HUES64 (cell line): ENCODE measurements at regions not wholly inside any gene's neighbourhood (a gene's known extent, or its start where the extent isn't known, plus 50 kb on each side); places are given as distances from the start of the nearest gene placed in this dataset.

Source experiments
- H3K27ac ChIP-seq: 2 replicates; pipeline ENCODE4 v1.7.0; 2013; ENCODE audit warnings: low read depth, low read length, inconsistent platforms
- H3K27me3 ChIP-seq: 2 replicates; pipeline ENCODE4 v1.6.1; 2013; ENCODE audit warnings: mild to moderate bottlenecking, low read length; ENCODE audit not compliant: insufficient read depth
- H3K36me3 ChIP-seq: 2 replicates; pipeline ENCODE4 v1.6.1; 2013; ENCODE audit warnings: mild to moderate bottlenecking, low read length; ENCODE audit not compliant: insufficient read depth
- H3K4me1 ChIP-seq: 2 replicates; pipeline ENCODE4 v1.6.1; 2013; ENCODE audit warnings: mild to moderate bottlenecking, low read length, moderate library complexity; ENCODE audit not compliant: insufficient read depth
- H3K4me3 ChIP-seq: 2 replicates; pipeline ENCODE4 v1.5.1; 2013; ENCODE audit warnings: mild to moderate bottlenecking, low read length, moderate library complexity
- H3K9ac ChIP-seq: 2 replicates; pipeline ENCODE4 v1.6.1; 2013; ENCODE audit warnings: mild to moderate bottlenecking, low read depth, low read length
- H3K9me3 ChIP-seq: 2 replicates; pipeline ENCODE4 v1.6.1; 2013; ENCODE audit warnings: low read depth, low read length; ENCODE audit not compliant: insufficient read depth
- WGBS: fragments of 150-250, 120-280 bp; methylation state at CpG from one replicate; pipeline ENCODE4 v1.1.7; 2013; ENCODE audit warnings: missing lambda C conversion rate; 5-methylcytosine and 5-hydroxymethylcytosine counted together

DNA sequence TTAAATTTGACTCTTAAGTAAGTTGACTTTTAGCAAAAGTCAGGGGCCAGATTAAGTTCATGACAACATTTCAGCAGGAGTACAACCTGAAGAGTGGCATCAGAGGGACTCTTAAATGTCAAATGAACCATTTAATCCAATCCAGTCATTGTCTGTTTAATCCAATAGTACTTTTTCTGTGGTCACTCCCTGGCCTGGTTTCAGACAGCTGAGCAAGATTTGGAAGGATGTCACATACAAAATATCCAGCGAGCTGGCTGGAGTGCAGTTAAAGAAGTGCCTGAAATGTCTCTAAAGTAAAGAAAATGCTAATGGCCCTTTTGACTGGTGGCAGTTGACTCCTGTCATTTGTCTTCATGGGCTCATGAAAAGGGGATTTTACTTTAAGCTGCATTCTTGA lies 1082.1 kb downstream of the AACS start:
- no peaks in the 10 kb centered on the region for H3K4me1 ChIP-seq
- H3K27me3 ChIP-seq = no peaks in the 10 kb centered on the region
- no peaks in the 10 kb centered on the region for H3K36me3 ChIP-seq
- no peak overlapping the region for H3K4me3 ChIP-seq
- H3K27ac ChIP-seq = no peak overlapping the region
- 79% methylated on average over 1 of the region's 1 CpG for WGBS
- no peak overlapping the region for H3K9ac ChIP-seq
- H3K9me3 ChIP-seq = peaks cover 5% of the 10 kb centered on the region; the same call in 1 of the 2 replicates

DNA sequence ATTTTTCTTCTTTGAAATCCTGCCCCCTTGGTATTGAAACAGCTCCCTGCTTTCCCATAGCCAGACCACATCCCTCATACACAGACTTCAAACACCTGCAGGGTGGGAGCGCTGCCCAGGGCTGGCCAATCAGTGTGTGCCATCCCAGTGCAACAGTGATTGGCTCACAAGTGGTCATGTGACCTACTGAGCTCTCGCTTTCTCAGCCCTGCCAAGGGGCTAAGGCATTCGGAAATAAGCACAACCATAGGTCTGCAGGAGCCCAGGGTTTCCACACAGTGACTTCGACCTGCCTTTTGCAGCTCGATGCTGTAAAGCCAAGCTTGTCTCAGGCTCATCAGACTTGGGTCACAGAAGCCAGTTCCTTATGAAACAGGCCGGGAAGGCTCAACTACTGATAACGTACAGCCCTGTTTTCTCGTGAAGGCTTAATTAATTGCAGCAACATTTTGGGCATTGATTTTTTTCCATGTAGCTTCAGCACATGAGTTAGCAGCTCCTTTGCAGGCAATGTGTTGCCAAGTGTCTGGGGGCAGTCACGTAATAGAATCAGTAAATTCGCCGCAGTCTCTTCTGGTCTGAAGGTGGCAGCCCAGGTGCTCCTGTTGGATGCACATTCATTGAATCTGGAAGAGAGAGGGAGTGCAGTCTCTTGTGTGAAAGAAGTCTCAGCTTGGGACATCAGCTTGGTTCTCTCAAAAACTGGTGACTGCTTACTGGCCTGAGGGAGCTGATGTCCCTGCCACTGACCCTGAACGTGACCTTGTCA lies 1091.8 kb downstream of the AACS start:
- Histone ChIP-seq H3K27ac (no peak overlapping the region), H3K36me3 (no peaks in the 10 kb centered on the region), H3K4me3 (no peak overlapping the region), H3K9ac (no peak overlapping the region), H3K9me3 (no peaks in the 10 kb centered on the region), H3K27me3 (no peaks in the 10 kb centered on the region), H3K4me1 (peaks cover 3% of the 10 kb centered on the region; the same call in 1 of the 2 replicates)
- WGBS = 89% methylated on average over 12 of the region's 12 CpGs

DNA sequence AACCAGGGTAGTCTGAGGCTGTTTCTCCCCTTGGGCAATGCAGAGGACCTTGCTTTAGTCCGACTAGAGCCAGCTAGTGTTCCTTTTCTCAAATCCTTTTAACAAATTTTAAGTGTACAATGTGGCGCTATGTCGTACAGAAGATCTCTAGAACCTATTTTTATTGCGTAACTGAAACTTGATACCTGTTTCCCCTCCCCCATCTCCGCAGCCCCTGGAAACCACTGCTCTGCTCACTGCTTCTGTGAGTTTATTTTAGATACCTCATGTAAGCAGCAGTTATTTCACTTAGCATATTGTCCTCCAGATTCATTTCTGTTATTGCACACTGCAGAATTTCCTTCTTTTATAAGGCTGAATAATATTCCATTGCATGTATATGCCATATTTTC lies 1092.3 kb downstream of the AACS start:
- H3K4me3 ChIP-seq = no peak overlapping the region
- no peak overlapping the region for H3K9ac ChIP-seq
- H3K27me3 ChIP-seq = no peaks in the 10 kb centered on the region
- WGBS = 90% methylated on average over 5 of the region's 5 CpGs
- peaks cover 3% of the 10 kb centered on the region; the same call in 1 of the 2 replicates for H3K4me1 ChIP-seq
- no peaks in the 10 kb centered on the region for H3K9me3 ChIP-seq
- no peak overlapping the region for H3K27ac ChIP-seq
- no peaks in the 10 kb centered on the region for H3K36me3 ChIP-seq

DNA sequence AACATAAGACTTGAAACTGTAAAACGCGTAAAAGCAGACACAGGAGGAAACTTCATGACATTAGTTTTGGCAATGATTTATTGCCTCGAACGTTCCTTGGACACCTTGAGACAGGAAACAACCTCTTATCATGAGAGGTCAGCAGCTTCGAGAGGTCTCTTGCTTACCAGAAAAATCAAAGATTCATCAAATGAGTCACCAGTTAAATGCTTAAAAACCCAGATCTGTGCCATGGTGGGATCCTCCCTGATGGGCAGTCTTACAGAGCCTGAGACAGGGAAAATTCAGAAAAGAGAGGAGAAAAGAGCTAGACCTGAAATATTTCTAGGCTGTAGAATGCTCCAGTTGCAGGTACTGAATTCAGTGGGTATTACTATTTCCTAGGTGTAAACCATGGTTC lies 1093.9 kb downstream of the AACS start:
- no peaks in the 10 kb centered on the region for H3K9me3 ChIP-seq
- H3K27me3 ChIP-seq = no peaks in the 10 kb centered on the region
- no peak overlapping the region for H3K4me3 ChIP-seq
- H3K27ac ChIP-seq = no peak overlapping the region
- peaks cover 3% of the 10 kb centered on the region; the same call in 1 of the 2 replicates for H3K4me1 ChIP-seq
- no peak overlapping the region for H3K9ac ChIP-seq
- 97% methylated on average over 5 of the region's 5 CpGs for WGBS
- H3K36me3 ChIP-seq = no peaks in the 10 kb centered on the region

DNA sequence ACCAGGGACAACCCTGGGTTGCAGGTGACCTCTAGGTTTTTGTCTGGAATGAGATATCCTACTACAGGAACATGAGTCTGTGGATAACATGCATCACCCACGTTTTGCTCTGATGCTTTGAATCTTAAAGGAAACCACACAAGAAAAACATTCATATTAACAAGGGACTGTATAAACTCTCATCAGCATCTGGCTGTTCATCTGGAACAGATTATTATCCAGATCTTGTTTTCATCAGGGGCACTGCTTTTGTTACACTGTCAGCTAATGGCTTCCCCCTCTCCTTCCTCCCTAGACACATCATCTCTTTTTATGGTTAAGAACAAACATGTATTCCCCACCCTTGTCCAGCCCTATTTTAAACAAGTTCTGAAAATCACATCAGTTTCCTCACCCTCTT lies 1095.7 kb downstream of the AACS start:
- H3K9me3 ChIP-seq = no peaks in the 10 kb centered on the region
- no peak overlapping the region for H3K9ac ChIP-seq
- no peaks in the 10 kb centered on the region for H3K27me3 ChIP-seq
- peaks cover 3% of the 10 kb centered on the region; the same call in 1 of the 2 replicates for H3K4me1 ChIP-seq
- no peak overlapping the region for H3K4me3 ChIP-seq
- H3K27ac ChIP-seq = no peak overlapping the region
- no peaks in the 10 kb centered on the region for H3K36me3 ChIP-seq
- 72% methylated on average over 1 of the region's 1 CpG for WGBS

DNA sequence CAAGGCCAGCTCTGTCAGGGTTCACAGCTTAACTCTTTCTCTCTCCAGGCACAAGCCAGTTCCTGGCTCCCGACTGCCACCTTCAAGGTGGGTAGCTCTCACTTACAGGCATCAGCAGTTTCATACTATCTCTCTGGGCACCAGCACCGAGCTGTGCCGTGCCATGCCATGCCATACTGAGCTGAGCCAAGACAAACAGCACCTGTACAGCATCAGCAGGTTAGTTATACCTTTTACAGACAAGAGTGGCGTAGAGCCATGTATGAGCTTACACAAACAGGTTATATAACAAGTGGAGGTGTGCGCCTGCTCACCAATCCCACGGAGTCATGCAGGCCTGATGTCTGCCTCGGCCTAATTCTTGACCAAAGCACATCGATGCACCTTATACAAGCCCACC lies 1098.7 kb downstream of the AACS start:
- H3K36me3 ChIP-seq = no peaks in the 10 kb centered on the region
- WGBS = 95% methylated on average over 8 of the region's 8 CpGs
- H3K9ac ChIP-seq = no peak overlapping the region
- no peaks in the 10 kb centered on the region for H3K4me1 ChIP-seq
- H3K27ac ChIP-seq = no peak overlapping the region
- no peaks in the 10 kb centered on the region for H3K9me3 ChIP-seq
- H3K4me3 ChIP-seq = no peak overlapping the region
- H3K27me3 ChIP-seq = no peaks in the 10 kb centered on the region

DNA sequence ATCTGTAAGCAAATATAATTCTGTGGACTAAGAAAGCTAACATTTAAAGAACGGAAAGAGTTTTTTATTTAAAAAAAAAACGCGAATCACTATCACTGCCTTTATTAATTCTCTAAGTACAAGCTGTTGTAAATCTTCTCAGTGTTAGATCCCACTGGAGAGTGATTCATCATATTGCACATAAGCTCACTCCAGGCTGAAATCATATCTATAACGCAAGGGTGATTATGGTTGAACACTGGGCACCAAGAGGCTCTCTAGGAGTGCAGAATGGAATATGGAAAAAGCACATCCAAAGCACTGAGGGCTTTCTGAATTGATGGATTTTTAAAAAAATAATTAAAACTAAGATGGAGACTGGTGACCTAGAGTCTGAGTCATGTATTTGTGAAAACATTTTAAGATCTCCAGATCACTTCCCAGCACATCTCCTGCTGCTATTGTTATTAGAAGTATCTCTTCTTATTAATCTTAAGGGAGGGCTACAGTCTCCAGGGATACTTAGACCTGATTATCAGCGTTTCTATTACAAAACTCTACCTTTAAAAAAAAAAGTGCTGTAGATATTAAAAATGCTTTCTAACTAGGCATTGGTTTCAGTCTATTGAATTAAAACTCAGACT lies 1106.8 kb downstream of the AACS start:
- WGBS = 87% methylated on average over 1 of the region's 5 CpGs
- Histone ChIP-seq H3K27me3 (no peaks in the 10 kb centered on the region), H3K27ac (no peak overlapping the region), H3K4me1 (peaks cover 4% of the 10 kb centered on the region; the same call in 1 of the 2 replicates), H3K36me3 (no peaks in the 10 kb centered on the region), H3K4me3 (no peak overlapping the region), H3K9me3 (no peaks in the 10 kb centered on the region), H3K9ac (no peak overlapping the region)

DNA sequence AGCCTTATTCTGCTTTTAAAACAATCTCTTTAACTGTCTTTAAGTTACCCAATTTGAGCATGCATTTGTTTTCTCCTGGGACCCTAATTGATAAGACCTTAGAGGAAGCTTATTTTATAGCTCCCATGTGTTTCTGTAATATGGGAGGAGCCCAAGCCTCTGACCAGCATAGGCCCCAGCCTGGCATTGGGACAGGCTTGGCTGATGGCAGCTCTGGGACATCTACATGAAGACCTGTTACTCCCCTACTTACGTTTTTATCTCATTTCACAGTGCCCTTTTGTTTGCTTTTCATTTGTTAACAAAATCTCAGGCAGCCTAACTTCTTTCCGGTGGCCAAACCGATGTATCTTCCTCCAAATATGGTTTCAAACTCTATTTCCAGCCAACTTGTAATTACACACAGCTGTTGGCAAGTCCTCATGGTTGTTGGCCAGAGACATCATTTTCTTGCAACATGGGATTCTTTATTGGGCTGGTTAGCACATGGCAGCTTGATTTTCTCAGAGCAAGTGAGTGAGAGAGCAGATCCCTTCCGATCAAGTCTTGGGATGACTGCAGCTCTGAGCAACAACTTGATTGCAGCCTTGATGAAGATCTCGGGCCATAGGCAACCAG lies 1117.5 kb downstream of the AACS start:
- Histone ChIP-seq H3K9me3 (no peaks in the 10 kb centered on the region), H3K27ac (no peak overlapping the region), H3K36me3 (no peaks in the 10 kb centered on the region), H3K4me1 (no peaks in the 10 kb centered on the region), H3K9ac (no peak overlapping the region), H3K27me3 (no peaks in the 10 kb centered on the region), H3K4me3 (no peak overlapping the region)
- WGBS = 94% methylated on average over 5 of the region's 5 CpGs

DNA sequence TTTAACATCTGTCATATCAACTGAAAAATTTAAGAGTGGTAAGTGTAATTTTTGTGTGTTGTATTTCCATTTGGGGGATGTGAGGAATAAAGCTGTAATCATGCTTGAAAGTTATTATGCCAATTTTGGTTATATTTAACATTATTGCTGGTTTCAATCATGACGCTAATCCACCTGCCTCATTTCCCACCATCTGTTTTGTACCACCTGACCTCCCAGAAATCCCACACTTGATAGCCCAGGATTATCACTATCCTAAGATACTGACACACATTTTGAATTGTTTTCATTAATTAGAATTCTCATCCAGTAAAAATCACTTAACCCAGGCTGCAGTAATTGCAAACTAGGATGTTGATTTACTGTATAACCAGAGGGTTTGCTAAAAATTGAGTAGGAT lies 1119.8 kb downstream of the AACS start:
- no peak overlapping the region for H3K9ac ChIP-seq
- H3K27ac ChIP-seq = no peak overlapping the region
- H3K36me3 ChIP-seq = no peaks in the 10 kb centered on the region
- WGBS = 100% methylated on average over 1 of the region's 1 CpG
- H3K9me3 ChIP-seq = no peaks in the 10 kb centered on the region
- H3K4me1 ChIP-seq = no peaks in the 10 kb centered on the region
- H3K4me3 ChIP-seq = no peak overlapping the region
- H3K27me3 ChIP-seq = peaks cover 14% of the 10 kb centered on the region

DNA sequence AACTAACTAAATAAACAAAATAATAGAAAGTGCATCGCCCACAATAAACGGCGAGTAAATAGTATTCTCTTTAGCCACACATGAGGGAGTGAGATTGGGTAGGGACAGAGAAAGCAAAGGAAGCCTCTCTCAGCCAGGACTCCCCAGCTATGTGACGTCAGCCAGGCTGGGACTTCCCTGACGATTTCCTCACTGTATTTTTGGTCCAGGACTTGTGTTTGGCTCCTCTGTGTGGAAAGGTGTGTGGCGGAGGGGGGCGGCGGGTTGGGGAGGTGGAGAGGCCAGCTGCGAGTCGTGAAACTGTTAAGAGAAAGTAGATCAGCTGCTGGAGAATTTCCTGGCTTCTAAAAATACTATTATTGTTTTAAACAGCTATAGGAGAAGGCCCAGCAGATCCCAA lies 1124.6 kb downstream of the AACS start:
- peaks cover 42% of the 10 kb centered on the region for H3K27me3 ChIP-seq
- H3K9ac ChIP-seq = no peak overlapping the region
- WGBS = 85% methylated on average over 9 of the region's 10 CpGs

More for the DNA sequence above, 1124.6 kb downstream of the AACS start:
- H3K4me1 ChIP-seq = no peaks in the 10 kb centered on the region
- no peak overlapping the region for H3K27ac ChIP-seq
- peak overlapping the region; percentile 52; the same call in 1 of the 2 replicates for H3K4me3 ChIP-seq
- H3K36me3 ChIP-seq = no peaks in the 10 kb centered on the region
- no peaks in the 10 kb centered on the region for H3K9me3 ChIP-seq
